CD4-positive, alpha-beta T cell (primary cell): ENCODE measurements at regions not wholly inside any gene's neighbourhood (a gene's known extent, or its start where the extent isn't known, plus 50 kb on each side); places are given as distances from the start of the nearest gene placed in this dataset.

ENCODE experiments used
- ATAC-seq: fragments of 200-7000 bp; cut with Tn5 transposase; one replicate; pipeline ENCODE4 v1.10.0; 2022; ENCODE audit warnings: mild to moderate bottlenecking; ENCODE audit not compliant: poor library complexity
- CTCF ChIA-PET: fragments of 350-600 bp; sonication (Branson Sonifier 250); formaldehyde crosslinking; loops from one replicate; lab custom pipeline; 2021; ENCODE audit warnings: antibody characterized with exemption, inconsistent platforms; lab: Charles Lee
- POLR2A ChIA-PET: fragments of 350-600 bp; sonication (Branson Sonifier 250); formaldehyde crosslinking; loops from one replicate; lab custom pipeline; 2021; ENCODE audit warnings: antibody characterized with exemption, inconsistent platforms; lab: Charles Lee
- DNase-seq, 14 experiments: peaks; one replicate each; pipeline ENCODE4 v3.0.0-alpha.2; 2013 to 2020; ENCODE audit warnings: mixed read lengths in 2 of 14
- H3K27ac ChIP-seq, 2 donors: one replicate each; pipeline versions ENCODE4 v1.5.1 to v1.7.0; 2013; ENCODE audit warnings: low read length in 2 of 2, low read depth in 1 of 2, mild to moderate bottlenecking in 1 of 2
- H3K27me3 ChIP-seq, 2 experiments: 1 replicate in 1 of 2; 2 replicates in 1 of 2; pipeline versions ENCODE4 v1.6.1 to v1.7.0; 2013; ENCODE audit warnings: low read length in 2 of 2, control low read depth in 1 of 2, mild to moderate bottlenecking in 1 of 2, moderate library complexity in 1 of 2; ENCODE audit not compliant: insufficient read depth in 2 of 2, control insufficient read depth in 1 of 2
- H3K36me3 ChIP-seq: one replicate; pipeline ENCODE4 v1.6.1; 2013; ENCODE audit warnings: low read length, control low read depth; ENCODE audit not compliant: insufficient read depth
- H3K4me1 ChIP-seq: one replicate; pipeline ENCODE4 v1.6.1; 2013; ENCODE audit warnings: low read length, control low read depth; ENCODE audit not compliant: insufficient read depth
- H3K4me3 ChIP-seq: one replicate; pipeline ENCODE4 v1.5.1; 2013; ENCODE audit warnings: mild to moderate bottlenecking, low read length, moderate library complexity
- H3K9me3 ChIP-seq, 2 experiments: 1 replicate in 1 of 2; 2 replicates in 1 of 2; pipeline versions ENCODE4 v1.6.1 to v1.7.0; 2013; ENCODE audit warnings: low read length in 2 of 2, mild to moderate bottlenecking in 2 of 2, control low read depth in 1 of 2, moderate library complexity in 1 of 2; ENCODE audit not compliant: control insufficient read depth in 1 of 2, insufficient read depth in 1 of 2
- H3K27ac Mint-ChIP-seq: one replicate; pipeline ENCODE4 v1.8.0; 2020; ENCODE audit warnings: mixed read lengths
- H3K27me3 Mint-ChIP-seq: one replicate; pipeline ENCODE4 v1.8.0; 2021; ENCODE audit warnings: mixed read lengths
- H3K36me3 Mint-ChIP-seq: one replicate; pipeline ENCODE4 v1.8.0; 2021; ENCODE audit warnings: low read depth, mixed read lengths
- H3K4me1 Mint-ChIP-seq: one replicate; pipeline ENCODE4 v1.8.0; 2021; ENCODE audit warnings: low read depth, mixed read lengths
- H3K4me3 Mint-ChIP-seq: one replicate; pipeline ENCODE4 v1.8.0; 2020; ENCODE audit warnings: mild to moderate bottlenecking, mixed read lengths
- H3K9me3 Mint-ChIP-seq: one replicate; pipeline ENCODE4 v1.8.0; 2020; ENCODE audit warnings: mixed read lengths
- intact Hi-C, 2 experiments: fragments of 100-400 bp; cut with DNase I in 1 of 2; cut with micrococcal nuclease in 1 of 2; formaldehyde crosslinking; loops; one replicate each; pipeline versions ENCODE4 v1.15.1 to v1.9.0; 2023 to 2025; cut with DNase I, micrococcal nuclease
- TF ChIP-seq, protein P1 (sequence below): fragments of 200-600 bp; IDR thresholded peaks from one replicate; pipeline ENCODE4 v1.8.0; 2022; ENCODE audit warnings: antibody characterized with exemption, mild to moderate bottlenecking

DNA sequence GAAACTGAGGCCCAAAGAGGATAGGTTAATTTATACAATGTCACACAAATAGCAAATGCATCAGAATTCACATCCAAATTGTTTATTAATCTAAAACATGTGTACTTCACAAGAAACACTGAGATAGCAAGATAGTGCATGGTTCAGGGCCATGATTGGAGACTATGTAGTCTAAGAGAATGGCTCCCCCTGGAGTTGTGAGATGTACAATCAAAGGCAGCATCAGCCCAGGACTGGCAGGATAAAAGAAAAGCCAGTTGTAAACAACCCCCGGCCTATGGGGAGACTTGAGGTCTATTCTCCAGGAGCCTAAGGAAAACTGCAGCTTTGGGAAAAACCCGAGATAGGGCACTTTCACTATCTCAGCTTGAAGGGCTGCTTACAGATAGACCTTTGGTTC is 511.0 kb downstream of the OMA1 start:
- Histone ChIP-seq H3K27ac (no peak overlapping the region), H3K36me3 (no peaks in the 10 kb centered on the region), H3K27me3 (peaks cover 0 to 4% of the 10 kb centered on the region in 2 experiments), H3K9me3 (no peaks in the 10 kb centered on the region), H3K4me1 (no peaks in the 10 kb centered on the region), H3K4me3 (no peak overlapping the region)
- ChIA-PET POLR2A (no interaction called here), CTCF (no interaction called here)
- no peak for DNase-seq
- no peak overlapping the region for H3K4me3 Mint-ChIP-seq
- intact Hi-C loops = no loop called here
- TF ChIP-seq, protein P1, sequence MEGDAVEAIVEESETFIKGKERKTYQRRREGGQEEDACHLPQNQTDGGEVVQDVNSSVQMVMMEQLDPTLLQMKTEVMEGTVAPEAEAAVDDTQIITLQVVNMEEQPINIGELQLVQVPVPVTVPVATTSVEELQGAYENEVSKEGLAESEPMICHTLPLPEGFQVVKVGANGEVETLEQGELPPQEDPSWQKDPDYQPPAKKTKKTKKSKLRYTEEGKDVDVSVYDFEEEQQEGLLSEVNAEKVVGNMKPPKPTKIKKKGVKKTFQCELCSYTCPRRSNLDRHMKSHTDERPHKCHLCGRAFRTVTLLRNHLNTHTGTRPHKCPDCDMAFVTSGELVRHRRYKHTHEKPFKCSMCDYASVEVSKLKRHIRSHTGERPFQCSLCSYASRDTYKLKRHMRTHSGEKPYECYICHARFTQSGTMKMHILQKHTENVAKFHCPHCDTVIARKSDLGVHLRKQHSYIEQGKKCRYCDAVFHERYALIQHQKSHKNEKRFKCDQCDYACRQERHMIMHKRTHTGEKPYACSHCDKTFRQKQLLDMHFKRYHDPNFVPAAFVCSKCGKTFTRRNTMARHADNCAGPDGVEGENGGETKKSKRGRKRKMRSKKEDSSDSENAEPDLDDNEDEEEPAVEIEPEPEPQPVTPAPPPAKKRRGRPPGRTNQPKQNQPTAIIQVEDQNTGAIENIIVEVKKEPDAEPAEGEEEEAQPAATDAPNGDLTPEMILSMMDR = no peak
- peaks cover 45% of the 10 kb centered on the region for H3K27me3 Mint-ChIP-seq
- no peaks in the 10 kb centered on the region for H3K4me1 Mint-ChIP-seq
- H3K9me3 Mint-ChIP-seq = no peaks in the 10 kb centered on the region
- no peak for ATAC-seq
- no peak overlapping the region for H3K27ac Mint-ChIP-seq
- H3K36me3 Mint-ChIP-seq = no peaks in the 10 kb centered on the region

DNA sequence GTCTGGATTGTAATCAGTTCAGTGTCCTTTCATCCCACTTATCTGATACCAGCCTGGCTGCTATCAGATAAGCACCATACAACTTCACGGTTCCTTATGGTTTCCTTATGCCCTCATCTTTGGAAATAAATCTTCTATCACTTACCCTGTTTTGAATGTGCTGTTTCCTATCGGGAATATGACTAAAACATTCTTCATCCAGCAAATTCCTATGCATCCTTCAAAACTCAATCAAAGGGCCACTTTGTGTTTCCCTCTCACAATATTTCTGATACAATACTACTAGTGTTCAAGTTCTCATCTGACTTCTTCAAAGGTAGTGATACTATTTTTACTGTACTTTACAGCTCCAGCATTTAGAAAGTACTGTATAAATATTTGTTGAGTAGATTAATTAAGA is 513.2 kb downstream of the OMA1 start:
- Mint-ChIP-seq H3K9me3 (no peaks in the 10 kb centered on the region), H3K36me3 (no peaks in the 10 kb centered on the region), H3K4me3 (no peak overlapping the region), H3K27me3 (peaks cover 50% of the 10 kb centered on the region), H3K27ac (no peak overlapping the region), H3K4me1 (no peaks in the 10 kb centered on the region)
- no peak overlapping the region for H3K27ac ChIP-seq
- no peaks in the 10 kb centered on the region for H3K36me3 ChIP-seq
- H3K9me3 ChIP-seq = no peaks in the 10 kb centered on the region
- no peaks in the 10 kb centered on the region for H3K27me3 ChIP-seq
- TF ChIP-seq, protein P1 = no peak
- CTCF ChIA-PET = no interaction called here
- intact Hi-C loops = no loop called here
- DNase-seq = no peak
- H3K4me3 ChIP-seq = no peak overlapping the region
- no peak for ATAC-seq
- POLR2A ChIA-PET = no interaction called here
- H3K4me1 ChIP-seq = no peaks in the 10 kb centered on the region

DNA sequence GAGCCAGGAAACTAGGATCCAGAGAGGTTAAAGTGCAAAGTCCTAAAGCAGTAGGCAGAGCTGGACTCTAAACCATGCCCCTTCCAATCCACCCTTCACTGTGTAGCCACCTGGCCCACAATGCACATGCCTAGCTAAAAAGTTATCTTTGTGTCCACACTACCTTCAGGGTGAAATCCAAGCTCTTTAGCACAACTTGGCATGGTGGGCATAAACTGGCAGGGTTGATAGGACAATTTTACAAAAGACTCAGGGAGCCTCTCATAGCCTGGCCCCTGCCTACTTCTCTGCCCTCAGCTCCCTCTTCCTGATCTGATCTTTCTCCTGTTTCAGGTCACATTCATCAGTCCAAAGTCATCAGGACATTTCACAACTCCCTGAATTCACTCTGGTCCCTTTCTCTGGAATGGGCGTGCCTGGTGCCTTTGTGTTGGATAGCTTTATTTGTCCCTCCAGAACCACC is 513.9 kb downstream of the OMA1 start:
- Histone ChIP-seq H3K4me3 (no peak overlapping the region), H3K4me1 (no peaks in the 10 kb centered on the region), H3K36me3 (no peaks in the 10 kb centered on the region), H3K27me3 (no peaks in the 10 kb centered on the region), H3K9me3 (no peaks in the 10 kb centered on the region), H3K27ac (no peak overlapping the region)
- intact Hi-C loops = no loop called here
- H3K4me1 Mint-ChIP-seq = no peaks in the 10 kb centered on the region
- ChIA-PET POLR2A (no interaction called here), CTCF (no interaction called here)
- TF ChIP-seq, protein P1 = no peak
- no peak overlapping the region for H3K27ac Mint-ChIP-seq
- H3K9me3 Mint-ChIP-seq = no peaks in the 10 kb centered on the region
- DNase-seq (no peak), ATAC-seq (no peak)
- H3K36me3 Mint-ChIP-seq = no peaks in the 10 kb centered on the region
- no peak overlapping the region for H3K4me3 Mint-ChIP-seq
- peaks cover 48% of the 10 kb centered on the region for H3K27me3 Mint-ChIP-seq
